ENCODE measurements at regions not wholly inside any gene's neighbourhood (a gene's known extent, or its start where the extent isn't known, plus 50 kb on each side); places are given as distances from the start of the nearest gene placed in this dataset.

DNA sequence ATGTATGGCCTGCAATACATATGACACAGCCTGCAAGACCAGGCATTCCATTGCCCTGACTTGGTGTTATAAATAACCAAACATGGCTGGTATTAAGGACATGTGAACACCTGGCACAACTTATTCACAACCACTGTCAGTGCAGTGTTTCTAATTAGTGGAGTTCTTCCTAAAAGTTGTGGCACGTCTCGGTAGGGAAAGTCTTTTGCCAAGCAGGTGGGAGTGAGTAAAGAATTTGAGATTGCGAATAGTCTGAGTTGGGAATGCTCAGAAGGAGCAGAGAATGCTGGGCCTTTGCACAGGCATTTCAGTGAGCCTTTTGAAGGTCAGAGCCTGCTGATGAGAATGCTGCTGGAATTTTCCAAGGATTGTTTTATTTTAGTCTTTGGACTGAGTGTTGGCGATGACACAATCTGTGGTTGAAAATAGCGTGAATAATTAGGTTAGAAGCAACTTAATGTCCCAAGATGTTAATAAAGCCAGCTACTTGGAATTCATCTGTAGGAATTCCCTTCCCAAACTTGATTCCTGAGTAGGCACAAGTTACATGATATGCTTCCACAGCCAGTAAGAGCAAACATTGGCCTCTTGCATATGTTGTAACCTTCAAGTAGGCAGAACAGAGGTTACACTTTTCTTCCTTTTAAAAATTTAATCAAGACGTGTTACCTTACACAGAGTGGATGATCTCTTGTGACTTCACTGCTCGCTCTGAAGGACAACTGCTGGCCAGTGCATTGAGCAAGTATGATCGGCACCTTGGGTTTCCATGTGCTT lies 83.6 kb upstream of the PGRMC2 start:
- Histone ChIP-seq H3K27me3 (ENCODE audit: control insufficient read depth, insufficient read depth, low read length) (no peaks in the 10 kb centered on the region), H3K36me3 (ENCODE audit: insufficient read depth, low read length) (no peaks in the 10 kb centered on the region), H3K9me3 (replicated peaks; ENCODE audit: low read length) (no peaks in the 10 kb centered on the region), H3K4me3 (ENCODE audit: low read length) (no peak overlapping the region), H3K4me2 (ENCODE audit: low read length) (no peak overlapping the region), H3K9ac (ENCODE audit: low read depth, low read length) (no peak overlapping the region), H3K4me1 (ENCODE audit: control insufficient read depth, insufficient read depth, low read length) (peaks cover 16% of the 10 kb centered on the region)

- Histone ChIP-seq H3K27me3 (ENCODE audit: control insufficient read depth, insufficient read depth, low read length) (no peaks in the 10 kb centered on the region), H3K4me3 (ENCODE audit: low read length) (no peak overlapping the region), H3K4me2 (ENCODE audit: low read length) (no peak overlapping the region), H3K4me1 (ENCODE audit: control insufficient read depth, insufficient read depth, low read length) (peaks cover 14% of the 10 kb centered on the region), H3K9ac (ENCODE audit: low read depth, low read length) (no peak overlapping the region), H3K9me3 (replicated peaks; ENCODE audit: low read length) (no peaks in the 10 kb centered on the region), H3K36me3 (ENCODE audit: insufficient read depth, low read length) (no peaks in the 10 kb centered on the region)
These were observed 78.6 kb upstream of the PGRMC2 start for GRCh38 chr4:128366212-128366611.

- no peak overlapping the region for H3K4me3 ChIP-seq (ENCODE audit: low read length)
- H3K27me3 ChIP-seq (ENCODE audit: control insufficient read depth, insufficient read depth, low read length): no peaks in the 10 kb centered on the region
- no peak overlapping the region for H3K4me2 ChIP-seq (ENCODE audit: low read length)
- no peak overlapping the region for H3K9ac ChIP-seq (ENCODE audit: low read depth, low read length)
- peaks cover 5% of the 10 kb centered on the region for H3K4me1 ChIP-seq (ENCODE audit: control insufficient read depth, insufficient read depth, low read length)
- no peaks in the 10 kb centered on the region for H3K36me3 ChIP-seq (ENCODE audit: insufficient read depth, low read length)
- H3K9me3 ChIP-seq (replicated peaks; ENCODE audit: low read length): no peaks in the 10 kb centered on the region
These were observed 77.0 kb upstream of the PGRMC2 start for GRCh38 chr4:128364565-128364964.

GRCh38 chr4:128363966-128364365 lies 76.4 kb upstream of the PGRMC2 start:
- no peaks in the 10 kb centered on the region for H3K27me3 ChIP-seq (ENCODE audit: control insufficient read depth, insufficient read depth, low read length)
- no peak overlapping the region for H3K9ac ChIP-seq (ENCODE audit: low read depth, low read length)
- no peak overlapping the region for H3K4me3 ChIP-seq (ENCODE audit: low read length)
- no peaks in the 10 kb centered on the region for H3K36me3 ChIP-seq (ENCODE audit: insufficient read depth, low read length)
- no peak overlapping the region for H3K4me2 ChIP-seq (ENCODE audit: low read length)
- H3K9me3 ChIP-seq (replicated peaks; ENCODE audit: low read length): no peaks in the 10 kb centered on the region
- peaks cover 5% of the 10 kb centered on the region for H3K4me1 ChIP-seq (ENCODE audit: control insufficient read depth, insufficient read depth, low read length)

DNA sequence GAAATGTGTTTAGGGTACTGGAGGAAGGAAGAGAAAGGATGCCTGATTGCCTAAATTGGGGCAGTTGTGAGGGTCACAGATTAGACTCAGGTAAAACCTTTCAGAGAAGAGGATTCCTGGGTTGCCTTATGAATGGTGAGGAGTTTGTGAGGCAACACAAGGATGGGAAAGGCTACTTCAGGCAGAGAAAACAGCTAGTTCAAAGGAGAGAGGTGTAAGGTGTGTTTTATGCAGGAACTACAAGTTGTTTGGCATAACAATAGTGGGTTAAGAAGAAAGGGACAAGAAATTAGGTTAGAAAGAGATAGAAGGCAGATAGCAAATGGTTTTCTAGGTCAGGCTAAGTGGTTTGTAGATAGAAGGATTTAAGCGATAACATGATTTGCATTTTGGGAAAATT lies 75.1 kb upstream of the PGRMC2 start:
- Histone ChIP-seq H3K4me1 (ENCODE audit: control insufficient read depth, insufficient read depth, low read length) (peaks cover 17% of the 10 kb centered on the region), H3K27me3 (ENCODE audit: control insufficient read depth, insufficient read depth, low read length) (no peaks in the 10 kb centered on the region), H3K9me3 (replicated peaks; ENCODE audit: low read length) (no peaks in the 10 kb centered on the region), H3K9ac (ENCODE audit: low read depth, low read length) (no peak overlapping the region), H3K36me3 (ENCODE audit: insufficient read depth, low read length) (no peaks in the 10 kb centered on the region), H3K4me3 (ENCODE audit: low read length) (no peak overlapping the region), H3K4me2 (ENCODE audit: low read length) (no peak overlapping the region)

DNA sequence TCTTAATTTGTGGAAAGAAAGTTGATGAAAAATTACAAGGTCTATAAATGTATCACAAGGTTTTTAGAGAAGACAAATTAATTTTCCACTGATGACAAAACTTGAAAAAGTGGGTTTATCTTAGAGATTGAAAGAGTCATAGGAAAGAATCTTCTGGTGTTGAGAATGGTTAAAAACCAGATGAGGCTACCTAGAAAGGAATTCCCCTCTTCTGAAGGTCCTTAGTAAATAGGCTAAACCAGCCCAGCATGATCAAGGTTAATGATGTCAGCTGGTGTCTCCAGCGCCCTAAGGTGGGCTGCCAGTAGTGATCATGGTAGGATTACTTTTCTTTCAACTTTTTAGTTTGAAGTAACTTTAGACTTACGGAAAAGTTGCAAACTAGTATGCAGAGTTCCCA lies 71.8 kb upstream of the PGRMC2 start:
- Histone ChIP-seq H3K4me2 (ENCODE audit: low read length) (no peak overlapping the region), H3K36me3 (ENCODE audit: insufficient read depth, low read length) (no peaks in the 10 kb centered on the region), H3K9me3 (replicated peaks; ENCODE audit: low read length) (no peaks in the 10 kb centered on the region), H3K4me1 (ENCODE audit: control insufficient read depth, insufficient read depth, low read length) (peaks cover 37% of the 10 kb centered on the region), H3K9ac (ENCODE audit: low read depth, low read length) (no peak overlapping the region), H3K27me3 (ENCODE audit: control insufficient read depth, insufficient read depth, low read length) (no peaks in the 10 kb centered on the region), H3K4me3 (ENCODE audit: low read length) (no peak overlapping the region)

GRCh38 chr4:128358913-128359279 lies 71.3 kb upstream of the PGRMC2 start:
- H3K9me3 ChIP-seq (replicated peaks; ENCODE audit: low read length): no peaks in the 10 kb centered on the region
- H3K4me3 ChIP-seq (ENCODE audit: low read length): no peak overlapping the region
- H3K36me3 ChIP-seq (ENCODE audit: insufficient read depth, low read length): no peaks in the 10 kb centered on the region
- H3K4me1 ChIP-seq (ENCODE audit: control insufficient read depth, insufficient read depth, low read length): peaks cover 42% of the 10 kb centered on the region
- no peaks in the 10 kb centered on the region for H3K27me3 ChIP-seq (ENCODE audit: control insufficient read depth, insufficient read depth, low read length)
- peak overlapping the region; percentile 0 for H3K9ac ChIP-seq (ENCODE audit: low read depth, low read length)
- no peak overlapping the region for H3K4me2 ChIP-seq (ENCODE audit: low read length)

DNA sequence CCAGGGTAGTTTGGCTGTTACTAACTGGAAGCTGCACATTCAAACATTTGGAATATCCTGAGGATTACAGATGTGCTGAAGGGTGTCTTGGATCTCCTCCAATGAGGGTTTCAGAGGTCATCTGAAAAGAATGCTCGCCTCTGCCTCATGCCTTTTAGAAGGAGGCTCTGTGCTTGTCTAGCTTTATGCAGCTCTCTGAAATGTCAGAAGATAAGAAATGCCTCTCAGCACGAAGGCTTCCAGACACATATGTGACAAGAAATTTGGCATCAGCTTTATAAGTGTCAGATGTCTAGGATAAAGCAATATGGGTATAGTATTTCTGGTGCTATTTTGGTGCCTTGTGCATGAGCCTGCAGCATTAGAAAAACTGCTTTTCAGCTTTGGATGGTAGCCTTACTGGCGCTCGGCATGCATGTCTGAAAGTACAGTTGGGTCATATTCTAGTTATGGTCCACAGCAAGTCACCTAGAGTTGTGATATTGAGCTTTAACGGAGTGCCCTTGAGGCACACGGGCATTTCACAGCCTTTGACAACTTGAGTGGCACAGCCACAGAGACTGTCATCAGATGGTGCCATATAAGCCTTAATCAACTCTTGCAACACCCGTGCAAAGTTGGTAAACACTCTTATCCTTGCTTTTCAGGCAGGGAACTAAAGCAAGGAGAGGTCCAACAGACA lies 70.8 kb upstream of the PGRMC2 start:
- H3K9ac ChIP-seq (ENCODE audit: low read depth, low read length): peak overlapping the region; percentile 0
- no peaks in the 10 kb centered on the region for H3K27me3 ChIP-seq (ENCODE audit: control insufficient read depth, insufficient read depth, low read length)
- H3K36me3 ChIP-seq (ENCODE audit: insufficient read depth, low read length): no peaks in the 10 kb centered on the region
- H3K9me3 ChIP-seq (replicated peaks; ENCODE audit: low read length): no peaks in the 10 kb centered on the region
- peaks cover 47% of the 10 kb centered on the region for H3K4me1 ChIP-seq (ENCODE audit: control insufficient read depth, insufficient read depth, low read length)
- H3K4me3 ChIP-seq (ENCODE audit: low read length): no peak overlapping the region
- peak overlapping the region; percentile 5 for H3K4me2 ChIP-seq (ENCODE audit: low read length)

DNA sequence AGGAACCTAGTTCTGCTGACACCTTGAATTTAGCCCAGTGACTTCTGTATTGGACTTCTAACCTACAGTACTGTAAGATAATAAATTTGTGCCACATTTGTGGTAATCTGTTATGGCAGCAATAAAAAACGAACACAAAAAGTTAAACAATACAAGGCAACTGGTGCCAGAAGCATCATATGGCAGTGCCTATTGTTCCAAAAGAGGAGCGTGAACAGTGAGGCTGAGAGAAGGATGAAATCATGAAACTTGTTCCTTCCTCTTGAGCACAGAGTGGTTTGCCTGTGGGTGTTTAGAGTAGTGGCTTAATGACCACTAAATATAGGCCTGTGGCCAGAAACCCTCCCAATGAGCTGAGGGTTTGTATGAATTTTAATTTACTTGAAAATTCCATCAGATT lies 69.7 kb upstream of the PGRMC2 start:
- Histone ChIP-seq H3K4me1 (ENCODE audit: control insufficient read depth, insufficient read depth, low read length) (peaks cover 47% of the 10 kb centered on the region), H3K4me3 (ENCODE audit: low read length) (no peak overlapping the region), H3K9me3 (replicated peaks; ENCODE audit: low read length) (no peaks in the 10 kb centered on the region), H3K27me3 (ENCODE audit: control insufficient read depth, insufficient read depth, low read length) (no peaks in the 10 kb centered on the region), H3K4me2 (ENCODE audit: low read length) (no peak overlapping the region), H3K36me3 (ENCODE audit: insufficient read depth, low read length) (no peaks in the 10 kb centered on the region), H3K9ac (ENCODE audit: low read depth, low read length) (no peak overlapping the region)

DNA sequence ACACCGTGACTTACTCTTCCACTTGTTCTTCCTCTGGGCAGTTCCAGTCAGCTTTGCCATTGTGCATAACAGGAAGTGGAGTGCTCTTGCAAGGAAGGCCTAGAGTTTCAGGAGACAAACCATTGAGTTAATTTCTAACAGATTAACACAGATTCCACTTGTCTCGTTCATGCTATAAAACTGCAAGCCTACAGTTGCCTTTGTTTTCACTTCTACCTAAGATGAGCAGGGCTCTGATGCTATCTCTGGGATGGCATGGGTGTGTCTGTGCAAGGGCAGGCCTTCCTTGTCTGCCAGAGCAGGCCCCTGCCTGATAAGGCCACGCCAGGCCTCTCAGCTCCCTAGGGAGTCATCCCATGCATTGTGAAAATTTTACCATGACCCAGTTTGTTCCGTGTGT lies 67.7 kb upstream of the PGRMC2 start:
- Histone ChIP-seq H3K4me1 (ENCODE audit: control insufficient read depth, insufficient read depth, low read length) (peaks cover 42% of the 10 kb centered on the region), H3K4me3 (ENCODE audit: low read length) (no peak overlapping the region), H3K36me3 (ENCODE audit: insufficient read depth, low read length) (no peaks in the 10 kb centered on the region), H3K27me3 (ENCODE audit: control insufficient read depth, insufficient read depth, low read length) (no peaks in the 10 kb centered on the region), H3K4me2 (ENCODE audit: low read length) (no peak overlapping the region), H3K9ac (ENCODE audit: low read depth, low read length) (peak overlapping the region; percentile 61), H3K9me3 (replicated peaks; ENCODE audit: low read length) (no peaks in the 10 kb centered on the region)

DNA sequence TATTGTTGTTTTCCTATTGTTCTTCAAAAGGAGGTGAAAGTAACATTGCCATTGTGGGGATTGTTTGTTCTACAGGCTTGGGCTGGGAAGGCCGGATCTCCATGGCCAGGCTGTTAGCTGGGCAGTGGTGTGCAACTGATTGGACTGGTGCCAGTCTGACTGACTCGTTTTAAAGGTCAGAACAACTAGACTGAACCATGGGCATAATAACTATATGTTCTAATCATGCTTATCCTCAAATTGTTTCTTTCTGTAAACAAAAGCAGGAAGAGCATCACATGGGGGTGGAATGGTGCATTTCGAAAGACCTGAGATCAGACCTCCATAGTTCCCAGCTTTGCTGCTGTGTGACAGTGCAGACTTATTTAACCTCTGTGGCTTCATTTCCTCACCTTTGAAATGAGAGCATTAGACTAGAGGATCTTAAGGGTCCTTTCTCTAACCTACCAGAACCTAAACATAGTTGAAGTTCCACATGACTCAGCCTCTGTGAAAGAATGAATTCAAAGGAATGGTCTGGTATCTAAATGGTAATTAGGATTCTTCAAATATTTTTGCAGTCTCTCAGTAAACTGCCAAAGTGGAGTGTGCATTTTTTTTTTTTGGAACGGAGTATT lies 66.7 kb upstream of the PGRMC2 start:
- H3K36me3 ChIP-seq (ENCODE audit: insufficient read depth, low read length): no peaks in the 10 kb centered on the region
- H3K27me3 ChIP-seq (ENCODE audit: control insufficient read depth, insufficient read depth, low read length): no peaks in the 10 kb centered on the region
- peaks cover 51% of the 10 kb centered on the region for H3K4me1 ChIP-seq (ENCODE audit: control insufficient read depth, insufficient read depth, low read length)
- H3K9me3 ChIP-seq (replicated peaks; ENCODE audit: low read length): no peaks in the 10 kb centered on the region
- peak overlapping the region; percentile 21 for H3K4me3 ChIP-seq (ENCODE audit: low read length)
- peak overlapping the region; percentile 64 for H3K4me2 ChIP-seq (ENCODE audit: low read length)
- H3K9ac ChIP-seq (ENCODE audit: low read depth, low read length): peak overlapping the region; percentile 75
